H9 (cell line): ENCODE measurements at regions not wholly inside any gene's neighbourhood (a gene's known extent, or its start where the extent isn't known, plus 50 kb on each side); places are given as distances from the start of the nearest gene placed in this dataset.

Experiments
- DNase-seq: peaks from one replicate; pipeline ENCODE4 v3.0.0-alpha.2; 2017
- H2AFZ ChIP-seq: one replicate; pipeline ENCODE4 v1.6.1; 2013; ENCODE audit warnings: mild to moderate bottlenecking, low read length, control low read depth, moderate library complexity
- H2AK5ac ChIP-seq: 2 replicates; pipeline ENCODE4 v1.6.1; 2013; ENCODE audit warnings: low read length, control low read depth, mixed read lengths; ENCODE audit not compliant: insufficient read length
- H2BK120ac ChIP-seq: one replicate; pipeline ENCODE4 v1.6.1; 2013; ENCODE audit warnings: low read depth, mild to moderate bottlenecking, low read length, control low read depth, inconsistent platforms; ENCODE audit not compliant: poor library complexity, severe bottlenecking
- H2BK12ac ChIP-seq: 2 replicates; pipeline ENCODE4 v1.6.1; 2013; ENCODE audit warnings: low read length, control low read depth, mixed read lengths, low read depth; ENCODE audit not compliant: insufficient read length
- H2BK15ac ChIP-seq: 2 replicates; pipeline ENCODE4 v1.6.1; 2013; ENCODE audit warnings: low read depth, low read length, control low read depth
- H2BK20ac ChIP-seq: one replicate; pipeline ENCODE4 v1.6.1; 2013; ENCODE audit warnings: low read depth, mild to moderate bottlenecking, low read length, control low read depth, inconsistent platforms; ENCODE audit not compliant: poor library complexity, severe bottlenecking
- H2BK5ac ChIP-seq: 2 replicates; pipeline ENCODE4 v1.6.1; 2013; ENCODE audit warnings: low read length, control low read depth, mixed read lengths; ENCODE audit not compliant: insufficient read length
- H3K14ac ChIP-seq: 2 replicates; pipeline ENCODE4 v1.6.1; 2013; ENCODE audit warnings: low read length, control low read depth; ENCODE audit not compliant: insufficient read depth
- H3K18ac ChIP-seq: 2 replicates; pipeline ENCODE4 v1.6.1; 2013; ENCODE audit warnings: low read depth, mild to moderate bottlenecking, mixed read lengths, low read length, control low read depth; ENCODE audit not compliant: insufficient read length
- H3K23ac ChIP-seq: 2 replicates; pipeline ENCODE4 v1.6.1; 2013; ENCODE audit warnings: low read length, control low read depth, mixed read lengths, low read depth; ENCODE audit not compliant: insufficient read length
- H3K23me2 ChIP-seq: 2 replicates; pipeline ENCODE4 v1.6.1; 2013; ENCODE audit warnings: low read depth, mild to moderate bottlenecking, mixed read lengths, low read length, control low read depth; ENCODE audit not compliant: insufficient read length, poor library complexity, severe bottlenecking
- H3K27ac ChIP-seq: 2 replicates; pipeline ENCODE4 v1.5.1; 2013; ENCODE audit warnings: low read length, control low read depth, mixed read lengths, low read depth; ENCODE audit not compliant: insufficient read length
- H3K27me3 ChIP-seq: 2 replicates; pipeline ENCODE4 v1.6.1; 2013; ENCODE audit warnings: low read length, control low read depth, inconsistent platforms; ENCODE audit not compliant: insufficient read depth
- H3K4ac ChIP-seq: 2 replicates; pipeline ENCODE4 v1.6.1; 2013; ENCODE audit warnings: low read depth, mild to moderate bottlenecking, control low read depth, inconsistent platforms, low read length, moderate library complexity
- H3K4me1 ChIP-seq: 2 replicates; pipeline ENCODE4 v1.6.1; 2013; ENCODE audit warnings: low read length, control low read depth, inconsistent platforms; ENCODE audit not compliant: insufficient read depth
- H3K4me2 ChIP-seq: 2 replicates; pipeline ENCODE4 v1.6.1; 2013; ENCODE audit warnings: low read length, control low read depth, mixed read lengths; ENCODE audit not compliant: insufficient read length, insufficient read depth
- H3K56ac ChIP-seq: 2 replicates; pipeline ENCODE4 v1.6.1; 2013; ENCODE audit warnings: low read depth, mild to moderate bottlenecking, mixed read lengths, low read length, control low read depth; ENCODE audit not compliant: insufficient read length
- H3K79me1 ChIP-seq: 2 replicates; pipeline ENCODE4 v1.6.1; 2013; ENCODE audit warnings: low read depth, mild to moderate bottlenecking, moderate library complexity, low read length, control low read depth, inconsistent platforms; ENCODE audit not compliant: insufficient read depth, poor library complexity, severe bottlenecking
- H3K79me2 ChIP-seq: 2 replicates; pipeline ENCODE4 v1.6.1; 2013; ENCODE audit warnings: low read length, control low read depth, inconsistent platforms; ENCODE audit not compliant: insufficient read depth
- H3K9ac ChIP-seq: 2 replicates; pipeline ENCODE4 v1.6.1; 2013; ENCODE audit warnings: low read length, control low read depth, mixed read lengths; ENCODE audit not compliant: insufficient read length; ENCODE audit errors: extremely low read depth
- H3K9me3 ChIP-seq: one replicate; pipeline ENCODE4 v1.6.1; 2013; ENCODE audit warnings: low read depth, low read length, inconsistent platforms; ENCODE audit not compliant: control insufficient read depth
- H3T11ph ChIP-seq: one replicate; pipeline ENCODE4 v1.6.1; 2013; ENCODE audit warnings: mild to moderate bottlenecking, low read length, control low read depth, inconsistent platforms
- H4K20me1 ChIP-seq: one replicate; pipeline ENCODE4 v1.6.1; 2013; ENCODE audit not compliant: control insufficient read depth, insufficient read length, insufficient read depth
- H4K5ac ChIP-seq: 2 replicates; pipeline ENCODE4 v1.6.1; 2013; ENCODE audit warnings: low read depth, mild to moderate bottlenecking, mixed read lengths, low read length, control low read depth; ENCODE audit not compliant: insufficient read length
- H4K8ac ChIP-seq: replicated peaks from 2 replicates; pipeline ENCODE4 v1.6.1; 2013; ENCODE audit warnings: low read length, control low read depth, mixed read lengths, low read depth; ENCODE audit not compliant: insufficient read length
- H4K91ac ChIP-seq: 2 replicates; pipeline ENCODE4 v1.6.1; 2013; ENCODE audit warnings: low read depth, mild to moderate bottlenecking, moderate library complexity, mixed read lengths, low read length, control low read depth; ENCODE audit not compliant: insufficient read length
- H3K27ac Mint-ChIP-seq, 3 experiments: 2 replicates in 2 of 3; 3 replicates in 1 of 3; pipeline ENCODE4 v1.8.0; 2020 to 2021; ENCODE audit warnings: mixed read lengths in 3 of 3, mild to moderate bottlenecking in 1 of 3, moderate library complexity in 1 of 3
- H3K27me3 Mint-ChIP-seq: 2 replicates; pipeline ENCODE4 v1.8.0; 2021; ENCODE audit warnings: low read depth, mild to moderate bottlenecking, moderate library complexity, mixed read lengths
- H3K36me3 Mint-ChIP-seq, 3 experiments: 2 replicates in 2 of 3; 3 replicates in 1 of 3; pipeline ENCODE4 v1.8.0; 2020 to 2021; ENCODE audit warnings: low read depth in 3 of 3, mixed read lengths in 3 of 3; ENCODE audit not compliant: insufficient read depth in 1 of 3
- H3K4me1 Mint-ChIP-seq, 2 experiments: 2 replicates each; pipeline ENCODE4 v1.8.0; 2020; ENCODE audit warnings: mixed read lengths in 2 of 2
- H3K4me3 Mint-ChIP-seq, 2 experiments: 2 replicates in 1 of 2; 3 replicates in 1 of 2; pipeline ENCODE4 v1.8.0; 2020 to 2021; ENCODE audit warnings: mild to moderate bottlenecking in 2 of 2, mixed read lengths in 2 of 2, moderate library complexity in 1 of 2
- H3K9me3 Mint-ChIP-seq, 2 experiments: 2 replicates in 1 of 2; 3 replicates in 1 of 2; pipeline ENCODE4 v1.8.0; 2020; ENCODE audit warnings: mild to moderate bottlenecking in 2 of 2, mixed read lengths in 2 of 2, moderate library complexity in 1 of 2
- WGBS: extraction: QIAGEN DNeasy Blood & Tissue Kit; methylation state at CpG from one replicate; pipeline ENCODE4 v1.1.7; 2013; ENCODE audit warnings: missing lambda C conversion rate, low lambda C conversion rate, mixed read lengths; ENCODE audit not compliant: insufficient read length; ENCODE audit errors: extremely low coverage; 5-methylcytosine and 5-hydroxymethylcytosine counted together
- TF ChIP-seq, protein P1 (sequence below): fragments of 200-600 bp; sonication (generic); conservative IDR thresholded peaks from 3 replicates; pipeline ENCODE4 v1.8.0; 2021; ENCODE audit warnings: antibody characterized with exemption, mild to moderate bottlenecking

DNA sequence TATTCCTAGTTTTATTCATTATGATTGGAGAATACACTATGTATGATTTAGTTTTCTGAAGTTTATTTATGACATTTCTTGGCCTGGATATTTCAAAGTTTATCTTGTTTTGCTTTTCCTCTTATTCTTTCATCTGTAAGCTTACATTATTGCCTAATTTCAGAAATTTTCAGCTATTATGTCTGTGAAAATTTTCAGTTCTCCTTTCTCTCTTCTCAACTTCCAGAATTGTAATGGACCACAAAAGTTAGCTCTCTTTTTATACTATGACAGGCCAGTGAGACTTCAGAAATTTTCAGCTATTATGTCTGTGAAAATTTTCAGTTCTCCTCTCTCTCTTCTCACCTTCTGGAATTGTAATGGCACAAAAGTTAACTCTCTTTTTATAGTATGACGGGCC is 97.2 kb upstream of the SCN7A start:
- Histone ChIP-seq H4K91ac (no peak overlapping the region), H3K23ac (no peak overlapping the region), H2AK5ac (no peak overlapping the region), H2BK120ac (no peak overlapping the region), H3K79me1 (no peaks in the 10 kb centered on the region), H4K20me1 (no peaks in the 10 kb centered on the region), H3K18ac (no peak overlapping the region), H2AFZ (no peak overlapping the region), H3K4me2 (no peak overlapping the region), H3T11ph (no peak overlapping the region), H3K23me2 (no peaks in the 10 kb centered on the region), H4K8ac (no peak overlapping the region), H2BK5ac (no peak overlapping the region), H3K4ac (no peak overlapping the region), H3K4me1 (no peaks in the 10 kb centered on the region), H2BK15ac (no peak overlapping the region), H2BK12ac (no peak overlapping the region), H3K9ac (no peak overlapping the region), H4K5ac (no peak overlapping the region), H3K14ac (no peak overlapping the region), H3K27me3 (no peaks in the 10 kb centered on the region), H2BK20ac (no peak overlapping the region), H3K9me3 (no peaks in the 10 kb centered on the region), H3K79me2 (no peaks in the 10 kb centered on the region), H3K56ac (no peak overlapping the region), H3K27ac (no peak overlapping the region)
- no peaks in the 10 kb centered on the region for H3K4me1 Mint-ChIP-seq
- no peak for DNase-seq
- H3K36me3 Mint-ChIP-seq: peaks cover 0 to 4% (median 0%) of the 10 kb centered on the region in 3 experiments; a peak in 1 of 7 replicates
- no peaks in the 10 kb centered on the region for H3K27me3 Mint-ChIP-seq
- H3K27ac Mint-ChIP-seq: no peak overlapping the region
- TF ChIP-seq, protein P1, sequence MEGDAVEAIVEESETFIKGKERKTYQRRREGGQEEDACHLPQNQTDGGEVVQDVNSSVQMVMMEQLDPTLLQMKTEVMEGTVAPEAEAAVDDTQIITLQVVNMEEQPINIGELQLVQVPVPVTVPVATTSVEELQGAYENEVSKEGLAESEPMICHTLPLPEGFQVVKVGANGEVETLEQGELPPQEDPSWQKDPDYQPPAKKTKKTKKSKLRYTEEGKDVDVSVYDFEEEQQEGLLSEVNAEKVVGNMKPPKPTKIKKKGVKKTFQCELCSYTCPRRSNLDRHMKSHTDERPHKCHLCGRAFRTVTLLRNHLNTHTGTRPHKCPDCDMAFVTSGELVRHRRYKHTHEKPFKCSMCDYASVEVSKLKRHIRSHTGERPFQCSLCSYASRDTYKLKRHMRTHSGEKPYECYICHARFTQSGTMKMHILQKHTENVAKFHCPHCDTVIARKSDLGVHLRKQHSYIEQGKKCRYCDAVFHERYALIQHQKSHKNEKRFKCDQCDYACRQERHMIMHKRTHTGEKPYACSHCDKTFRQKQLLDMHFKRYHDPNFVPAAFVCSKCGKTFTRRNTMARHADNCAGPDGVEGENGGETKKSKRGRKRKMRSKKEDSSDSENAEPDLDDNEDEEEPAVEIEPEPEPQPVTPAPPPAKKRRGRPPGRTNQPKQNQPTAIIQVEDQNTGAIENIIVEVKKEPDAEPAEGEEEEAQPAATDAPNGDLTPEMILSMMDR: no peak
- WGBS: no CpG with 5 or more reads among the region's 1 CpG
- peaks cover 0 to 7% of the 10 kb centered on the region in 2 experiments; a peak in 4 of 5 replicates for H3K9me3 Mint-ChIP-seq
- no peak overlapping the region for H3K4me3 Mint-ChIP-seq
